C4-2B (cell line): ENCODE measurements at regions not wholly inside any gene's neighbourhood (a gene's known extent, or its start where the extent isn't known, plus 50 kb on each side); places are given as distances from the start of the nearest gene placed in this dataset.

Experiments
- ZFX ChIP-seq: fragments of 450-650 bp; IDR thresholded peaks from 2 replicates; pipeline ENCODE4 v1.6.1; 2017
- TF ChIP-seq, protein P1 (sequence below): fragments of 450-650 bp; conservative IDR thresholded peaks from 2 replicates; pipeline ENCODE4 v1.5.1; 2017; ENCODE audit warnings: mild to moderate bottlenecking

DNA sequence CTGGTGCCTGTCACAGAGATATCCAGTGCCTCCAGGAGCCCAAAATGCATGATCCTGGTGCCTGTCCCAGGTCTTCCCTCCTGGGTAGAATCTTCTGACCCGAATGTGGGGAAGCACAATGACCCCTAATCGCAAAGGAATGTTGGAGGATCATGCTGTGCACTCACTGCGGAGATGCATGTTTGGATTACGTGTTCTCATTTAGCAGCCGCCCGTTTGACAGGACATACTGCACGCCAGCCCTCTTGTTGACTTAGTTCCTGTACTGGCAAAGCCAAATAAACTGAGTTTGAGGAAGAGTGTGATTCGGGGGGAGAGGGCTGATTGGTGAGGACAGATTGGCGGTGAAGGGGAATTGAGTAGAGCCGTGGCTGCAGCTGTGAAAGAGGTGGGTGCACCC, 85.9 kb upstream of the SIM2 start:
- TF ChIP-seq, protein P1, sequence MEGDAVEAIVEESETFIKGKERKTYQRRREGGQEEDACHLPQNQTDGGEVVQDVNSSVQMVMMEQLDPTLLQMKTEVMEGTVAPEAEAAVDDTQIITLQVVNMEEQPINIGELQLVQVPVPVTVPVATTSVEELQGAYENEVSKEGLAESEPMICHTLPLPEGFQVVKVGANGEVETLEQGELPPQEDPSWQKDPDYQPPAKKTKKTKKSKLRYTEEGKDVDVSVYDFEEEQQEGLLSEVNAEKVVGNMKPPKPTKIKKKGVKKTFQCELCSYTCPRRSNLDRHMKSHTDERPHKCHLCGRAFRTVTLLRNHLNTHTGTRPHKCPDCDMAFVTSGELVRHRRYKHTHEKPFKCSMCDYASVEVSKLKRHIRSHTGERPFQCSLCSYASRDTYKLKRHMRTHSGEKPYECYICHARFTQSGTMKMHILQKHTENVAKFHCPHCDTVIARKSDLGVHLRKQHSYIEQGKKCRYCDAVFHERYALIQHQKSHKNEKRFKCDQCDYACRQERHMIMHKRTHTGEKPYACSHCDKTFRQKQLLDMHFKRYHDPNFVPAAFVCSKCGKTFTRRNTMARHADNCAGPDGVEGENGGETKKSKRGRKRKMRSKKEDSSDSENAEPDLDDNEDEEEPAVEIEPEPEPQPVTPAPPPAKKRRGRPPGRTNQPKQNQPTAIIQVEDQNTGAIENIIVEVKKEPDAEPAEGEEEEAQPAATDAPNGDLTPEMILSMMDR, result no peak
- no peak for TF ChIP-seq ZFX
